Fibroblast of lung (primary cell): ENCODE measurements at regions not wholly inside any gene's neighbourhood (a gene's known extent, or its start where the extent isn't known, plus 50 kb on each side); places are given as distances from the start of the nearest gene placed in this dataset.

Source experiments
- DNase-seq, 2 donors: peaks; one replicate each; pipeline versions ENCODE4 v3.0.0 to v3.0.0-alpha.2; 2010; ENCODE audit warnings: low read depth in 2 of 2
- H2AFZ ChIP-seq: 2 replicates; pipeline ENCODE4 v1.5.1; 2012; ENCODE audit warnings: low read length, control low read depth, inconsistent platforms
- H3K27ac ChIP-seq: 2 replicates; pipeline ENCODE4 v1.5.1; 2011; ENCODE audit warnings: low read length, control low read depth; ENCODE audit not compliant: insufficient read depth
- H3K27me3 ChIP-seq: 2 replicates; pipeline ENCODE4 v1.5.1; 2011; ENCODE audit warnings: mild to moderate bottlenecking, low read length; ENCODE audit not compliant: control insufficient read depth, insufficient read depth
- H3K36me3 ChIP-seq: 2 replicates; pipeline ENCODE4 v1.5.1; 2011; ENCODE audit warnings: low read length; ENCODE audit not compliant: control insufficient read depth, insufficient read depth
- H3K4me1 ChIP-seq: 2 replicates; pipeline ENCODE4 v1.5.1; 2011; ENCODE audit warnings: low read length; ENCODE audit not compliant: control insufficient read depth, insufficient read depth; ENCODE audit errors: extremely low read depth
- H3K4me2 ChIP-seq: 2 replicates; pipeline ENCODE4 v1.5.1; 2011; ENCODE audit warnings: low read length, control low read depth; ENCODE audit not compliant: insufficient read depth; ENCODE audit errors: extremely low read depth
- H3K4me3 ChIP-seq, 4 experiments: fragments of 200-600 bp in 1 of 4; sonication (generic) in 1 of 4; replicated peaks in 1 of 4; 2 replicates each; pipeline ENCODE4 v1.5.1; 2011 to 2016; ENCODE audit warnings: low read length in 4 of 4, low read depth in 3 of 4, mild to moderate bottlenecking in 3 of 4, control low read depth in 2 of 4, inconsistent platforms in 1 of 4, mixed read lengths in 1 of 4; ENCODE audit not compliant: insufficient read depth in 1 of 4; ENCODE audit errors: control extremely low read depth in 1 of 4
- H3K79me2 ChIP-seq: 2 replicates; pipeline ENCODE4 v1.5.1; 2012; ENCODE audit warnings: mild to moderate bottlenecking, low read length, inconsistent platforms; ENCODE audit not compliant: control insufficient read depth, insufficient read depth
- H3K9ac ChIP-seq: 2 replicates; pipeline ENCODE4 v1.5.1; 2011; ENCODE audit warnings: mild to moderate bottlenecking, low read length, control low read depth; ENCODE audit not compliant: insufficient read depth
- H3K9me3 ChIP-seq: 2 replicates; pipeline ENCODE4 v1.5.1; 2012; ENCODE audit warnings: low read depth, low read length; ENCODE audit not compliant: control insufficient read depth, insufficient read depth
- H4K20me1 ChIP-seq: 2 replicates; pipeline ENCODE4 v1.5.1; 2011; ENCODE audit warnings: low read length; ENCODE audit not compliant: control insufficient read depth, insufficient read depth; ENCODE audit errors: extremely low read depth
- CTCF ChIP-seq, 2 donors: IDR thresholded peaks in 1 of 2; conservative IDR thresholded peaks in 1 of 2; 1 replicate in 1 of 2; 2 replicates in 1 of 2; pipeline ENCODE4 v1.5.1; 2011 to 2012; ENCODE audit warnings: low read length in 2 of 2, control low read depth in 1 of 2, inconsistent platforms in 1 of 2, low read depth in 1 of 2, mild to moderate bottlenecking in 1 of 2
- EZH2 ChIP-seq: IDR thresholded peaks from 2 replicates; pipeline ENCODE4 v1.5.1; 2012; ENCODE audit warnings: low read length, control low read depth, mild to moderate bottlenecking; ENCODE audit errors: missing control alignments

DNA sequence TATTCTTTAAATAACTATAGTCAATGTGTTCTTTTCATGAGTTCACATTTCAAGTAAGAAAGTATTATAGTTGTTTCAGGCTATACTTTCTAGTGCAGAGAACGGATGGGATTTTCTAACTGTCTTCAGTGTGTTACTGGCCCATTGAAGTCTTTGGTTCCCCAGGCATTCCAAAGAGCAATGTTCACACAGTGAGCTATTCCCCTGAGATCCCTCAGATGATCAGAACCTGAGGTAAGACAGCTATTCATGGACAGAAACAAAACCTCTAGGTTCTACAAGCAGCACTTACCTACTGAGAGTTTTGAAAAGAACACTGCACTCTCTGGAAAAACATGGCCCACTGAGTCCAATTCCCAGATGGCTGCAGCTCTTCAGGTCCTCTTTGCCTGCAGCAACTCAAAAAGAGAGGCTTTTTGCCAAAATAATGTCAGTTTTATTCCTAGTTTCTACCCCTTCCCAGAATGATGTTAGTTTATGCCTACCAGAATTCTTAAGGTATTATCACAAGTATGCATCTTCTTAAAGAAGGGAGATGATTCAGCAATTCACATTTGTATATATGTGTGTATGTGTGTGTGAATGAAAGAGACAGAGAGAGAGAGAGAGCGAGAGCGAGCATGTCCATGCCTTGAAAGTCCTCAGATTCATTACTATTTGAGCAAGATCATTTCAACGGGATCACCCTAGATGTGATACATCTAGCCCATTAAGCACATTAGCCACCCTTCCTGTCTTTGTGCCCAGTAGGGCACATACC lies 146.1 kb downstream of the PDHA2 start:
- H2AFZ ChIP-seq = no peak overlapping the region
- H3K27ac ChIP-seq = no peak overlapping the region
- no peaks in the 10 kb centered on the region for H3K36me3 ChIP-seq
- H3K4me1 ChIP-seq = no peaks in the 10 kb centered on the region
- no peak for TF ChIP-seq CTCF (conservative IDR thresholded peaks at IDR 0.05 in 1 of 2, IDR thresholded peaks at IDR 0.05 in 1 of 2; ENCODE audit: low read depth in 1 of 2, low read length in 2 of 2)
- TF ChIP-seq EZH2 = no peak
- no peaks in the 10 kb centered on the region for H3K27me3 ChIP-seq
- H3K4me3 ChIP-seq = no peak overlapping the region
- H3K9ac ChIP-seq = no peak overlapping the region
- H4K20me1 ChIP-seq = no peaks in the 10 kb centered on the region
- H3K79me2 ChIP-seq = no peaks in the 10 kb centered on the region
- DNase-seq = no peak
- H3K9me3 ChIP-seq = no peaks in the 10 kb centered on the region
- no peak overlapping the region for H3K4me2 ChIP-seq

DNA sequence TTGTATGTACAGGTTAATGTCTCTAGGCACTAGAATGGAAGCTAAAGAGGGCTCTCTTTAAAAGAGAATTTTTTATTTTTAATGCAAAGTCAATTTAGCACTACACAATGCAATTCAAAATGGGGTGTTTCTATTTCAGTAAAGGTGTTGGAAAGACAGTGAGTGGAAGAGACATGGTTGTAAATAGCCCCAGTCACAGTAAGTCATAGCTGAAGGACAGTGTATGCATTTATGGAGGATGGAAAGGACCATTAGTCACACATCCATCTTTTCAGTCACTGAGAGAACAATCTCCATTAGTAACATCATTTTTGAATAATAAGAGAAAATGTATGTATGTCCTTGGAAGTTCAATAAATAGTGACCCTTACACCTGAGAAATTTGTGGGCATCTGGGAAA lies 148.0 kb downstream of the PDHA2 start:
- Histone ChIP-seq H2AFZ (no peak overlapping the region), H3K4me3 (no peak overlapping the region), H3K9ac (no peak overlapping the region), H3K4me1 (no peaks in the 10 kb centered on the region), H3K36me3 (no peaks in the 10 kb centered on the region), H3K9me3 (no peaks in the 10 kb centered on the region), H3K27ac (no peak overlapping the region), H4K20me1 (no peaks in the 10 kb centered on the region), H3K27me3 (no peaks in the 10 kb centered on the region), H3K4me2 (no peak overlapping the region), H3K79me2 (no peaks in the 10 kb centered on the region)
- TF ChIP-seq CTCF (conservative IDR thresholded peaks at IDR 0.05 in 1 of 2, IDR thresholded peaks at IDR 0.05 in 1 of 2; ENCODE audit: low read depth in 1 of 2, low read length in 2 of 2) (no peak), EZH2 (no peak)
- no peak for DNase-seq

GRCh38 chr4:95998311-95998710 lies 158.4 kb downstream of the PDHA2 start:
- no peak for DNase-seq
- no peaks in the 10 kb centered on the region for H3K9me3 ChIP-seq
- H3K9ac ChIP-seq = no peak overlapping the region
- no peaks in the 10 kb centered on the region for H3K27me3 ChIP-seq
- no peak overlapping the region for H3K27ac ChIP-seq
- TF ChIP-seq EZH2 (no peak), CTCF (conservative IDR thresholded peaks at IDR 0.05 in 1 of 2, IDR thresholded peaks at IDR 0.05 in 1 of 2; ENCODE audit: low read depth in 1 of 2, low read length in 2 of 2) (no peak)
- no peak overlapping the region for H3K4me2 ChIP-seq
- H3K79me2 ChIP-seq = no peaks in the 10 kb centered on the region
- no peaks in the 10 kb centered on the region for H3K36me3 ChIP-seq
- H3K4me3 ChIP-seq = no peak overlapping the region
- H2AFZ ChIP-seq = no peak overlapping the region
- no peaks in the 10 kb centered on the region for H4K20me1 ChIP-seq
- no peaks in the 10 kb centered on the region for H3K4me1 ChIP-seq
